CD4-positive, alpha-beta T cell (primary cell): ENCODE measurements at regions not wholly inside any gene's neighbourhood (a gene's known extent, or its start where the extent isn't known, plus 50 kb on each side); places are given as distances from the start of the nearest gene placed in this dataset.

Source experiments
- ATAC-seq: fragments of 200-7000 bp; cut with Tn5 transposase; one replicate; pipeline ENCODE4 v1.10.0; 2022; ENCODE audit warnings: mild to moderate bottlenecking; ENCODE audit not compliant: poor library complexity
- CTCF ChIA-PET: fragments of 350-600 bp; sonication (Branson Sonifier 250); formaldehyde crosslinking; loops from one replicate; lab custom pipeline; 2021; ENCODE audit warnings: antibody characterized with exemption, inconsistent platforms; lab: Charles Lee
- POLR2A ChIA-PET: fragments of 350-600 bp; sonication (Branson Sonifier 250); formaldehyde crosslinking; loops from one replicate; lab custom pipeline; 2021; ENCODE audit warnings: antibody characterized with exemption, inconsistent platforms; lab: Charles Lee
- DNase-seq, 14 experiments: peaks; one replicate each; pipeline ENCODE4 v3.0.0-alpha.2; 2013 to 2020; ENCODE audit warnings: mixed read lengths in 2 of 14
- H3K27ac ChIP-seq, 2 donors: one replicate each; pipeline versions ENCODE4 v1.5.1 to v1.7.0; 2013; ENCODE audit warnings: low read length in 2 of 2, low read depth in 1 of 2, mild to moderate bottlenecking in 1 of 2
- H3K27me3 ChIP-seq, 2 experiments: 1 replicate in 1 of 2; 2 replicates in 1 of 2; pipeline versions ENCODE4 v1.6.1 to v1.7.0; 2013; ENCODE audit warnings: low read length in 2 of 2, control low read depth in 1 of 2, mild to moderate bottlenecking in 1 of 2, moderate library complexity in 1 of 2; ENCODE audit not compliant: insufficient read depth in 2 of 2, control insufficient read depth in 1 of 2
- H3K36me3 ChIP-seq: one replicate; pipeline ENCODE4 v1.6.1; 2013; ENCODE audit warnings: low read length, control low read depth; ENCODE audit not compliant: insufficient read depth
- H3K4me1 ChIP-seq: one replicate; pipeline ENCODE4 v1.6.1; 2013; ENCODE audit warnings: low read length, control low read depth; ENCODE audit not compliant: insufficient read depth
- H3K4me3 ChIP-seq: one replicate; pipeline ENCODE4 v1.5.1; 2013; ENCODE audit warnings: mild to moderate bottlenecking, low read length, moderate library complexity
- H3K9me3 ChIP-seq, 2 experiments: 1 replicate in 1 of 2; 2 replicates in 1 of 2; pipeline versions ENCODE4 v1.6.1 to v1.7.0; 2013; ENCODE audit warnings: low read length in 2 of 2, mild to moderate bottlenecking in 2 of 2, control low read depth in 1 of 2, moderate library complexity in 1 of 2; ENCODE audit not compliant: control insufficient read depth in 1 of 2, insufficient read depth in 1 of 2
- H3K27ac Mint-ChIP-seq: one replicate; pipeline ENCODE4 v1.8.0; 2020; ENCODE audit warnings: mixed read lengths
- H3K27me3 Mint-ChIP-seq: one replicate; pipeline ENCODE4 v1.8.0; 2021; ENCODE audit warnings: mixed read lengths
- H3K36me3 Mint-ChIP-seq: one replicate; pipeline ENCODE4 v1.8.0; 2021; ENCODE audit warnings: low read depth, mixed read lengths
- H3K4me1 Mint-ChIP-seq: one replicate; pipeline ENCODE4 v1.8.0; 2021; ENCODE audit warnings: low read depth, mixed read lengths
- H3K4me3 Mint-ChIP-seq: one replicate; pipeline ENCODE4 v1.8.0; 2020; ENCODE audit warnings: mild to moderate bottlenecking, mixed read lengths
- H3K9me3 Mint-ChIP-seq: one replicate; pipeline ENCODE4 v1.8.0; 2020; ENCODE audit warnings: mixed read lengths
- intact Hi-C, 2 experiments: fragments of 100-400 bp; cut with DNase I in 1 of 2; cut with micrococcal nuclease in 1 of 2; formaldehyde crosslinking; loops; one replicate each; pipeline versions ENCODE4 v1.15.1 to v1.9.0; 2023 to 2025; cut with DNase I, micrococcal nuclease
- TF ChIP-seq, protein P1 (sequence below): fragments of 200-600 bp; IDR thresholded peaks from one replicate; pipeline ENCODE4 v1.8.0; 2022; ENCODE audit warnings: antibody characterized with exemption, mild to moderate bottlenecking

DNA sequence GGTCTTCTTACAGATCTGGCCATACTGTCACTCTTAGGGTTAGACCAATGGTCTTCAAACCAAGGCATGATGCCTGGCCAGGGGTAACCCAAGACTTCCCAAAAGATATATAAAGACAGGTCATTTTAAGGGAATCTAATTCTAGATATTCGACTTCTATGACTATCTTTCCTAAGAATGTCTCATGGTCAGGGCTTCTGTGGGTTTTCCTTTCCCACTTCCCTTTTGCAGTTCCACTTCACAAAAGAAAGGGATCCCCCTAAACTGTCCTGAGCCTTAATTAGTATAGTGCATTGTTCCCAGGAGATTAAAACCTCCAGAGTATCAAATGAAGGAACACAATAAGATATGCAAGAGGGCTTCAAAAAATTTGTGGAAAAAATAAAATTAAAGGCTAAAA lies 223.6 kb upstream of the SIX2 start:
- Mint-ChIP-seq H3K36me3 (no peaks in the 10 kb centered on the region), H3K9me3 (no peaks in the 10 kb centered on the region), H3K4me1 (no peaks in the 10 kb centered on the region), H3K4me3 (no peak overlapping the region), H3K27me3 (peaks cover 21% of the 10 kb centered on the region), H3K27ac (no peak overlapping the region)
- TF ChIP-seq, protein P1, sequence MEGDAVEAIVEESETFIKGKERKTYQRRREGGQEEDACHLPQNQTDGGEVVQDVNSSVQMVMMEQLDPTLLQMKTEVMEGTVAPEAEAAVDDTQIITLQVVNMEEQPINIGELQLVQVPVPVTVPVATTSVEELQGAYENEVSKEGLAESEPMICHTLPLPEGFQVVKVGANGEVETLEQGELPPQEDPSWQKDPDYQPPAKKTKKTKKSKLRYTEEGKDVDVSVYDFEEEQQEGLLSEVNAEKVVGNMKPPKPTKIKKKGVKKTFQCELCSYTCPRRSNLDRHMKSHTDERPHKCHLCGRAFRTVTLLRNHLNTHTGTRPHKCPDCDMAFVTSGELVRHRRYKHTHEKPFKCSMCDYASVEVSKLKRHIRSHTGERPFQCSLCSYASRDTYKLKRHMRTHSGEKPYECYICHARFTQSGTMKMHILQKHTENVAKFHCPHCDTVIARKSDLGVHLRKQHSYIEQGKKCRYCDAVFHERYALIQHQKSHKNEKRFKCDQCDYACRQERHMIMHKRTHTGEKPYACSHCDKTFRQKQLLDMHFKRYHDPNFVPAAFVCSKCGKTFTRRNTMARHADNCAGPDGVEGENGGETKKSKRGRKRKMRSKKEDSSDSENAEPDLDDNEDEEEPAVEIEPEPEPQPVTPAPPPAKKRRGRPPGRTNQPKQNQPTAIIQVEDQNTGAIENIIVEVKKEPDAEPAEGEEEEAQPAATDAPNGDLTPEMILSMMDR = no peak
- ATAC-seq = no peak
- ChIA-PET CTCF (no interaction called here), POLR2A (no interaction called here)
- Histone ChIP-seq H3K27ac (no peak overlapping the region), H3K27me3 (peaks cover 1 to 6% of the 10 kb centered on the region in 2 experiments), H3K9me3 (no peaks in the 10 kb centered on the region), H3K4me1 (no peaks in the 10 kb centered on the region), H3K4me3 (no peak overlapping the region), H3K36me3 (no peaks in the 10 kb centered on the region)
- intact Hi-C loops = no loop called here
- no peak for DNase-seq

DNA sequence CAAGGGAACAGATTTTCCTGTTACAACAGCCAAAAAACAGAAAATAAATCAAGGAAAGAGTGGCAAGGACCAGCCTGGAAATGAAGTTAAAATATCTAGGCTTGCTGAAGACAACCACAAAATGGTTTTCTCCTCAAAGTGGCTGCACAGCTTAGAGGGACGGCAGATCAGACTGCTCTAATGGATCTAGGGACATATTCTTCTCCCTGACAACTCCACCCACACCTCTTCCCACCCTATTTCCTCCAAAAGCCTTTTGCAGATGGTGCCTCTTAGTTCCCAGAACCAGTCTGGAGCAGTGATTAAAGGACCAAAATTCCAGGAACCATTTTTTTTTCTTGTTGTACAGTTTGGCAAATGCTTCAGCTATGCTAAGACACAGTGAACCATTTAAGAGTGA lies 220.2 kb upstream of the SIX2 start:
- Mint-ChIP-seq H3K27me3 (peaks cover 13% of the 10 kb centered on the region), H3K4me1 (no peaks in the 10 kb centered on the region), H3K36me3 (no peaks in the 10 kb centered on the region), H3K4me3 (no peak overlapping the region), H3K27ac (no peak overlapping the region), H3K9me3 (no peaks in the 10 kb centered on the region)
- H3K27ac ChIP-seq = no peak overlapping the region
- POLR2A ChIA-PET = no interaction called here
- no peak for DNase-seq
- CTCF ChIA-PET = no interaction called here
- H3K4me3 ChIP-seq = no peak overlapping the region
- peaks cover 0 to 6% of the 10 kb centered on the region in 2 experiments for H3K27me3 ChIP-seq
- H3K4me1 ChIP-seq = no peaks in the 10 kb centered on the region
- TF ChIP-seq, protein P1 = no peak
- no peaks in the 10 kb centered on the region for H3K36me3 ChIP-seq
- ATAC-seq = no peak
- no peaks in the 10 kb centered on the region for H3K9me3 ChIP-seq
- intact Hi-C loops = no loop called here

DNA sequence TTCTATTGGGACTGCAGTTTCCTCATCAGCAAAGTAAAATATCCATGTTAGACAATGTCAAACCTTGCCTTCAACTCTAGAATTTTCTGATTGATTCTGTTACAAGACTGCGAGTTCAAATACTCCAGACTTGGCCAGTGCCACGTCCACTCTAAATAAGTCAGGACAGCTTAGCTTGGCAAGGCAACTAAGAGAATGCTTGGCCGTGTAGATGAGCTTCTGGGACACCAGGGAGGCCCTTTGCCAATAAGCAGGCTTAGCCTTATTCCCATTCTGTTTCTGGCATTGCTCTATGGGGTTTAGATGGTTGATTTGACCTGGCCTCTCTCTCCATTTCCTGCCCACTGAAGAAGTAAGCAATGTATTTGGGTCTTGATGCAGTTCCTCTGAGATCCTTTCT lies 218.1 kb upstream of the SIX2 start:
- no peaks in the 10 kb centered on the region for H3K9me3 Mint-ChIP-seq
- TF ChIP-seq, protein P1 = no peak
- H3K27me3 ChIP-seq = peaks cover 0 to 9% of the 10 kb centered on the region in 2 experiments
- H3K27me3 Mint-ChIP-seq = peaks cover 24% of the 10 kb centered on the region
- no peaks in the 10 kb centered on the region for H3K4me1 Mint-ChIP-seq
- ChIA-PET POLR2A (no interaction called here), CTCF (no interaction called here)
- H3K4me3 Mint-ChIP-seq = no peak overlapping the region
- H3K36me3 ChIP-seq = no peaks in the 10 kb centered on the region
- H3K27ac ChIP-seq = no peak overlapping the region
- no peak for DNase-seq
- intact Hi-C loops = no loop called here
- no peaks in the 10 kb centered on the region for H3K4me1 ChIP-seq
- H3K9me3 ChIP-seq = no peaks in the 10 kb centered on the region
- H3K36me3 Mint-ChIP-seq = no peaks in the 10 kb centered on the region
- no peak overlapping the region for H3K27ac Mint-ChIP-seq
- no peak for ATAC-seq
- no peak overlapping the region for H3K4me3 ChIP-seq
